Esophagus squamous epithelium (tissue), 5 donors: ENCODE measurements at regions not wholly inside any gene's neighbourhood (a gene's known extent, or its start where the extent isn't known, plus 50 kb on each side); places are given as distances from the start of the nearest gene placed in this dataset.
A peak's percentile ranks its signal among the peaks of the same experiment; 100 is the strongest.

ENCODE experiments used
- DNase-seq: peaks from one replicate; lab custom pipeline; 2025; lab: John Stamatoyannopoulos, UW
- H3K27ac ChIP-seq, 4 donors: fragments of 200-600 bp; sonication (generic); one replicate each; pipeline ENCODE4 v1.5.1; 2016 to 2019; ENCODE audit warnings: mild to moderate bottlenecking in 1 of 4
- H3K27me3 ChIP-seq, 4 donors: fragments of 200-600 bp; sonication (generic); 1 replicate in 3 of 4; 2 replicates in 1 of 4; pipeline versions ENCODE4 v1.5.1 to v1.6.0; 2017 to 2021; ENCODE audit warnings: antibody characterized with exemption in 1 of 4
- H3K36me3 ChIP-seq, 3 donors: fragments of 200-600 bp; sonication (generic); one replicate each; pipeline ENCODE4 v1.5.1; 2016 to 2019
- H3K4me1 ChIP-seq, 3 donors: fragments of 200-600 bp; sonication (generic); one replicate each; pipeline ENCODE4 v1.5.1; 2017 to 2019
- H3K4me3 ChIP-seq, 4 donors: fragments of 200-600 bp; sonication (generic); 1 replicate in 3 of 4; 2 replicates in 1 of 4; pipeline ENCODE4 v1.5.1; 2016 to 2019; ENCODE audit warnings: mild to moderate bottlenecking in 2 of 4, moderate library complexity in 1 of 4
- H3K9me3 ChIP-seq, 3 donors: fragments of 200-600 bp; sonication (generic); one replicate each; pipeline ENCODE4 v1.5.1; 2016 to 2019
- CTCF ChIP-seq, 6 experiments: fragments of 450-650 bp in 4 of 6; fragments of 200-600 bp in 2 of 6; sonication (generic) in 2 of 6; IDR thresholded peaks; one replicate each; pipeline ENCODE4 v1.5.1; 2016 to 2019; ENCODE audit warnings: antibody characterized with exemption in 6 of 6, mild to moderate bottlenecking in 4 of 6, moderate library complexity in 4 of 6
- POLR2A ChIP-seq, 4 donors: fragments of 450-650 bp; IDR thresholded peaks; one replicate each; pipeline ENCODE4 v1.6.1; 2017; ENCODE audit warnings: antibody characterized with exemption in 4 of 4, mild to moderate bottlenecking in 4 of 4, moderate library complexity in 3 of 4
- WGBS, 2 donors: methylation state at CpG; one replicate each; pipeline ENCODE4 v1.1.5; 2018; 5-methylcytosine and 5-hydroxymethylcytosine counted together
- intact Hi-C: fragments of 100-400 bp; cut with DNase I; formaldehyde crosslinking; loops from one replicate; pipeline ENCODE4 v1.15.0; 2022
- donor health status: DM: yes; HTN: yes; CAD: no.

DNA sequence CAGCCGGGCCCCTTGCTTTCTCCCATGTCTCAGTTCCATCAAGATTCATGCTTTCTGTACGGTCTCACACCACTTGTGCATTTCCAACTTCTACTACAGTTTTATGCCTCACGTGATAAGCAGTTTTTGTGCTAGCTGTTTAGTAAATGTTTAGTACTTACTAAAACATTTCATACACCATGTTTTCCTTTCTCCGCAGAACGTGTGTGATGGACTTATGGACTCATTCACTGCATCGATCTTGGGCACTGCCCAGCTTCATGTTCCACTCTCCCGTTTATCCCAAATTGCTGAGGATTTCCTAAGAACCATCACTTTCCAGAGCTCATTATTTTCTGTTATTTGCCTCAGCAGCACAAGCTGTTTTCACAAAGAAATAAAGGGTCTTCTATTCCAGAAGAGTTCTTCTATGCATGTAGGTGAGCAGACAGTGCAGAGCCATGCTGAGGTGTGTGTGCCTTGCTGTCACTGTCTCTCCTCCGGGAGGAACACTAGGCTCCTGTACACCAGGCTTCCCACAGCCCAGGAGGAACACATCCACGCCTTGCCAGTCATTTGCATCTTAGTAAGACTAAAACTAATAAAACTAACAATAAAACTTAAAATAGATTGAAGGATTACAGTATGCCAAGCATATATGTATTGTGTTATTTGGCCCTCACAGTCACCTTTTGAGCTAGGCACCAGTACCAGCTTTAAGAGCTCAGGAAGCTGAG, 90.3 kb upstream of the EEA1 start:
- intact Hi-C loops: no loop called here
- WGBS, 2 donors: 88 to 91% methylated on average over 9 of the region's 9 CpGs
- Histone ChIP-seq H3K4me1 (peaks cover 3 to 52% (median 14%) of the 10 kb centered on the region in 3 donors), H3K27ac (peak overlapping the region; percentile 58 to 63 (median 61)), H3K36me3 (no peaks in the 10 kb centered on the region), H3K4me3 (no peak overlapping the region), H3K9me3 (no peaks in the 10 kb centered on the region), H3K27me3 (no peaks in the 10 kb centered on the region)
- TF ChIP-seq POLR2A (IDR thresholded peaks at IDR 0.05) (no peak), CTCF (IDR thresholded peaks at IDR 0.05) (no peak)
- no peak for DNase-seq

GRCh38 chr12:93019975-93020630, 91.0 kb upstream of the EEA1 start:
- TF ChIP-seq POLR2A (IDR thresholded peaks at IDR 0.05) (no peak), CTCF (IDR thresholded peaks at IDR 0.05) (no peak)
- intact Hi-C loops: no loop called here
- Histone ChIP-seq H3K4me1 (peaks cover 3 to 51% (median 14%) of the 10 kb centered on the region in 3 donors), H3K36me3 (no peaks in the 10 kb centered on the region), H3K9me3 (no peaks in the 10 kb centered on the region), H3K4me3 (no peak overlapping the region), H3K27ac (peak overlapping the region; percentile 58 to 63 (median 61)), H3K27me3 (no peaks in the 10 kb centered on the region)
- 42 to 56% methylated on average over 7 of the region's 8 CpGs for WGBS, 2 donors
- no peak for DNase-seq

DNA sequence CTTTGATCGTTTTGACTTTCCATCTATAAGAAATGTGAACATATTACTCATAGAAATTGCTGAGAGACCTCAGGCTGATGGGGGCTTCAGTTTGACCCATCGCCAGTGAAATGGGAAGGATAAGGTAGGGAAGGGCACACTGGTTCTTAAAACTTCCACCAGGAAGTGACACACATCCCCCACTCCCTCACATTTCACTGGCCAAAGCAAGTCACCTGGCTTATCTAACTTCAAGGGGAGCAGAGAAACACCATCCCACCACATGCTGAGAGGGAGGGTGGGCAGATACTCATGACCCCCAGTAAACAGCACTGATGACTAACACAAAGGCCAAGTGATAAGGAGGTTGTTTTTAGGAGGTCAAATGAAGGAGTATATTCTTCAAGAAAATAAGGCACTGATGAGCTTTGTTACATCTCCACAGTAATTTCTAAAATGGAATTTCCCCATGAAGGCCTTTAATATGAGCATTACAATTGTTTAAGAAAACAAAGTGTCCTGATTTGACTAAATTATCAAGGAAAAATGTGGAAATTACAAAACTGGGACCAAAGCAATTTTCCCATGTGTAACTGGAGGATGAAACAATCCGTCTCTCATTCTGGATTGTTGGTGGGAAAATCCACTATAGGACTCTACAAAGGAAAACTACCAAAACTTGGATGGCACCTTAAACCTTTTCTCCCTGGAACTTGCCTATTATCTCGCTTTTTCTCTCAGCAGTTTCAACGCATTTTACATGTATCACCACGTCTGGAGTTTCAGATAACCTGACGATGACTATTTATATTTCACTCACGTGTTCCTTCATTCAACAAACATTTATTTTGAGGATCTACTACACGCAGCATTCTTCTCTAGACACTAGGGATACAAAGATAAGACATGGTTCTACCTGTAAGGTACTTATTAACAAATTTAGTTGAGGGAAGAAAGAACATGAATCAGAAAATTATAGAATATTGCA, 91.8 kb upstream of the EEA1 start:
- no peak for DNase-seq
- TF ChIP-seq POLR2A (IDR thresholded peaks at IDR 0.05) (no peak), CTCF (IDR thresholded peaks at IDR 0.05) (no peak)
- peak overlapping the region; percentile 58 to 63 (median 61) for H3K27ac ChIP-seq

GRCh38 chr12:93022603-93023340, 93.7 kb upstream of the EEA1 start:
- Histone ChIP-seq H3K4me3 (no peak overlapping the region), H3K27ac (no peak overlapping the region), H3K36me3 (no peaks in the 10 kb centered on the region), H3K4me1 (peaks cover 0 to 31% (median 10%) of the 10 kb centered on the region in 3 donors), H3K27me3 (no peaks in the 10 kb centered on the region), H3K9me3 (no peaks in the 10 kb centered on the region)
- TF ChIP-seq CTCF (IDR thresholded peaks at IDR 0.05): no peak
- no peak for TF ChIP-seq POLR2A (IDR thresholded peaks at IDR 0.05)
- no peak for DNase-seq
- intact Hi-C loops: no loop called here
- 82 to 86% methylated on average over 6 of the region's 6 CpGs for WGBS, 2 donors

More for the DNA sequence above, 91.8 kb upstream of the EEA1 start:
- H3K9me3 ChIP-seq: no peaks in the 10 kb centered on the region
- no peaks in the 10 kb centered on the region for H3K36me3 ChIP-seq
- H3K4me3 ChIP-seq: no peak overlapping the region
- WGBS, 2 donors: 75 to 76% methylated on average over 9 of the region's 9 CpGs
- intact Hi-C loops: no loop called here
- peaks cover 0 to 43% (median 10%) of the 10 kb centered on the region in 3 donors for H3K4me1 ChIP-seq
- H3K27me3 ChIP-seq: no peaks in the 10 kb centered on the region
